ENCODE measurements at regions not wholly inside any gene's neighbourhood (a gene's known extent, or its start where the extent isn't known, plus 50 kb on each side); places are given as distances from the start of the nearest gene placed in this dataset.

- TF ChIP-seq, protein P1, sequence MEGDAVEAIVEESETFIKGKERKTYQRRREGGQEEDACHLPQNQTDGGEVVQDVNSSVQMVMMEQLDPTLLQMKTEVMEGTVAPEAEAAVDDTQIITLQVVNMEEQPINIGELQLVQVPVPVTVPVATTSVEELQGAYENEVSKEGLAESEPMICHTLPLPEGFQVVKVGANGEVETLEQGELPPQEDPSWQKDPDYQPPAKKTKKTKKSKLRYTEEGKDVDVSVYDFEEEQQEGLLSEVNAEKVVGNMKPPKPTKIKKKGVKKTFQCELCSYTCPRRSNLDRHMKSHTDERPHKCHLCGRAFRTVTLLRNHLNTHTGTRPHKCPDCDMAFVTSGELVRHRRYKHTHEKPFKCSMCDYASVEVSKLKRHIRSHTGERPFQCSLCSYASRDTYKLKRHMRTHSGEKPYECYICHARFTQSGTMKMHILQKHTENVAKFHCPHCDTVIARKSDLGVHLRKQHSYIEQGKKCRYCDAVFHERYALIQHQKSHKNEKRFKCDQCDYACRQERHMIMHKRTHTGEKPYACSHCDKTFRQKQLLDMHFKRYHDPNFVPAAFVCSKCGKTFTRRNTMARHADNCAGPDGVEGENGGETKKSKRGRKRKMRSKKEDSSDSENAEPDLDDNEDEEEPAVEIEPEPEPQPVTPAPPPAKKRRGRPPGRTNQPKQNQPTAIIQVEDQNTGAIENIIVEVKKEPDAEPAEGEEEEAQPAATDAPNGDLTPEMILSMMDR (IDR thresholded peaks at IDR 0.05; ENCODE audit: low read depth, low read length), result no peak
- TF ChIP-seq POLR2A (IDR thresholded peaks at IDR 0.05; ENCODE audit: extremely low read depth, insufficient read length) (no peak), MYC (IDR thresholded peaks at IDR 0.05; ENCODE audit: low read depth, low read length) (no peak)
These were observed 333.0 kb upstream of the SPRED2 start for GRCh38 chr2:65765376-65765775.

Data from NB4 (cell line).